ENCODE measurements at regions not wholly inside any gene's neighbourhood (a gene's known extent, or its start where the extent isn't known, plus 50 kb on each side); places are given as distances from the start of the nearest gene placed in this dataset.
A peak's percentile ranks its signal among the peaks of the same experiment; 100 is the strongest.

GRCh38 chr10:94276140-94276539 lies 86.6 kb downstream of the NOC3L start:
- DNase-seq (ENCODE audit: extremely low read depth in 1 of 2, low read depth in 1 of 2): no peak

DNA sequence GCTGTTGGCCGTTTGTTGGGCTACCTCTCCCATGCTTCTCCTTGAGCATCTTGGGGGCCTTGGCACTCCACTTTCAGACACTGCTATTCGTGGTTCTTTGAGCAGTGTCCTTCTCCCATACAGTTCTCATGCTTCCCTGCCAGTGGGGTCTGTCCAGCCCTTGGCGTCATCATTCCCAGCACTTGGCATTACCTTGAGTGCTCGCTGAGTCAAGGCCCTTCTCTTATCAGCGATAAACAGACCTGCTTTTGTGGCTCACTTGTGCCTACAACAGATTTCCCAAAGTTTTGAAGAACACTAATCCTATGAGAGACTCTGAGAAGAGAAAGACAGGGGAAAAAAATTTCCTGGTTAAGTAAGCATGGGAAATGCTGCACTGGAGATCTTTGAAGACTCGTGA lies 85.3 kb downstream of the NOC3L start:
- DNase-seq (ENCODE audit: extremely low read depth in 1 of 2, low read depth in 1 of 2): no peak

DNA sequence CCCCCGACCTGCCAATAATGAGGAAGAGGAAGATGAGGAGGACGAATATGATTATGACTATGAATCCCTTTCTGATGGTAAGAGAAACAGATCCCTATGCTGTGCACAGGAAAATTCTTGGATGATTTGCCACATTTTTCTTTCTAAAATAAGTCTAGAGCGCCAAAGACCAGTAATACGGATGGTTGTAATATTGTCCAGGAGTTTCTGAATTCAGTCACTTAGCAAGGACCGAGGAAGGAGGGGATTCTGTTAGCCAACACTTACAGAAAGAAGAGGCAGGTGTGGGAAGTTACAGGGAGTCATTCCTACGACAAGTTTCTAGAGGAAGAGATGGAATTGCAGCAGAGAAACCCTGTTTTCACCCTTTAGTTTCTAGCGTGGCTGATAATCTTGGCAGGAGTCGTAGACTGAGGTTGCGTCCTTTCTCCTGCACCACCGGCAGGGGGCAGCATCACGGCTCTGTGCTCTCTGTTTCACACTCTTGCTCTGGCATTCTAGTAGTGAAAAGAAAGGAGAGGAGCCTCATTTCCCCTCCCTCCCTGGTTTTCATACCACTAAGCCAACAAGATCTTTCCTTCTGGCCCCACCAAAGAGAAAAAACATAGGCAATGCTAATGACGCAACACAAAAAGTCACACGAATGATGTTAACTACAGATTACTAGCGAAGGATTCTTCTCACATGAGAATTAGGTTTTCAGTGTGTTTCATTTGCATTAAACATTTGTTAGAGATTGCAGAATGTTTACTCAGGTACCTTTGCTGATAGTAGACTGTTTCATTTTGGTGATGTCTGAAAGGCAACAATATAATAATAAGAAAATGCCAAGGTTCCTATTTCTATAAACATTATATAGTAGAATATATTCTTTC lies 82.7 kb downstream of the NOC3L start:
- peak; percentile 15 to 17 for DNase-seq (ENCODE audit: extremely low read depth in 1 of 2, low read depth in 1 of 2)

DNA sequence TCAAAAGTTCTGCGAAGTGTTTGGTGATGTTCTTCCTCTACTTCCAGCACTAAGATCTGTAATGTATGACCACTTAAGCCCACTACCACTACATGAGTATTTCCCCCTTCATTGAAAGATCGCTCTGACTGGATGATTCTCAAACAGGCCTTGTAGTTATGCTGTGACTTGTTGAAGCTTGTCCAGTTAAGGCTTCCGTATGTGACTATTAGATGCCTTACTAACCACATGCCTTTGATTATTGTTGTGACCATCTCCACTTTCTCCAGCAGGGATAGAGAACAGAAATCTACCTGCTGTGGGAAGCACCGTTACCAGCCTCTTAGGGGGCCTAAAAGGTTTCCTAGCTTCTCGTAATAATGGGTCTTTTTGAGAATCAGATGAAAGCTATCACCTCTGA lies 81.1 kb downstream of the NOC3L start:
- DNase-seq (ENCODE audit: extremely low read depth in 1 of 2, low read depth in 1 of 2): no peak

- DNase-seq (ENCODE audit: extremely low read depth in 1 of 2, low read depth in 1 of 2): no peak
These were observed 80.4 kb downstream of the NOC3L start for GRCh38 chr10:94282369-94282768.
